GM12878 (cell line): ENCODE measurements at regions not wholly inside any gene's neighbourhood (a gene's known extent, or its start where the extent isn't known, plus 50 kb on each side); places are given as distances from the start of the nearest gene placed in this dataset.
A peak's percentile ranks its signal among the peaks of the same experiment; 100 is the strongest.

ENCODE experiments used
- BRCA1 ChIP-seq: IDR thresholded peaks from 2 replicates; pipeline ENCODE4 v1.6.1; 2011; ENCODE audit warnings: low read depth, low read length, improper control_type of control experiment
- EED ChIP-seq: sonication (generic); IDR thresholded peaks from 2 replicates; pipeline ENCODE4 v1.6.1; 2016; ENCODE audit warnings: antibody characterized with exemption, low read depth
- IRF4 ChIP-seq: IDR thresholded peaks from 2 replicates; pipeline ENCODE4 v1.6.1; 2011; ENCODE audit warnings: low read depth, low read length
- MYC ChIP-seq: IDR thresholded peaks from 2 replicates; pipeline ENCODE4 v1.6.1; 2011; ENCODE audit warnings: mild to moderate bottlenecking, low read length, moderate library complexity, inconsistent platforms; ENCODE audit not compliant: insufficient read depth, insufficient replicate concordance, insufficient read length, severe bottlenecking
- NR2C1 ChIP-seq: fragments of 450-650 bp; IDR thresholded peaks from 2 replicates; pipeline ENCODE4 v1.6.1; 2017; ENCODE audit warnings: antibody characterized with exemption, mild to moderate bottlenecking, moderate library complexity
- NRF1 ChIP-seq: conservative IDR thresholded peaks from 2 replicates; pipeline ENCODE4 v1.6.1; 2011; ENCODE audit warnings: mild to moderate bottlenecking, low read depth, low read length, improper control_type of control experiment
- POU2F2 ChIP-seq: IDR thresholded peaks from 3 replicates; pipeline ENCODE4 v1.6.1; 2011; ENCODE audit warnings: low read depth, mild to moderate bottlenecking, low read length, borderline replicate concordance
- RUNX3 ChIP-seq: IDR thresholded peaks from 2 replicates; pipeline ENCODE4 v1.6.1; 2012; ENCODE audit warnings: low read length, inconsistent platforms
- SIX5 ChIP-seq: IDR thresholded peaks from 2 replicates; pipeline ENCODE4 v1.6.1; 2011; ENCODE audit warnings: mild to moderate bottlenecking, low read depth, low read length, moderate library complexity; ENCODE audit not compliant: severe bottlenecking
- SMC3 ChIP-seq: IDR thresholded peaks from 2 replicates; pipeline ENCODE4 v1.6.1; 2011; ENCODE audit warnings: low read length, improper control_type of control experiment, borderline replicate concordance
- SP1 ChIP-seq: IDR thresholded peaks from one replicate; pipeline ENCODE4 v1.6.1; 2011; ENCODE audit warnings: low read depth, low read length
- SUZ12 ChIP-seq: fragments of 200-600 bp; sonication (generic); IDR thresholded peaks from one replicate; pipeline ENCODE4 v1.6.1; 2018; ENCODE audit warnings: antibody characterized with exemption, mild to moderate bottlenecking; ENCODE audit not compliant: unreplicated experiment
- TARDBP ChIP-seq: IDR thresholded peaks from 2 replicates; pipeline ENCODE4 v1.6.1; 2016; ENCODE audit warnings: borderline replicate concordance
- TCF7 ChIP-seq: IDR thresholded peaks from 2 replicates; pipeline ENCODE4 v1.6.1; 2014; ENCODE audit warnings: antibody characterized with exemption, borderline replicate concordance
- ZNF207 ChIP-seq: fragments of 450-650 bp; IDR thresholded peaks from 2 replicates; pipeline ENCODE4 v1.6.1; 2014; ENCODE audit warnings: antibody characterized with exemption, mild to moderate bottlenecking, borderline replicate concordance
- TF ChIP-seq, protein P1 (sequence below): IDR thresholded peaks from 2 replicates; pipeline ENCODE4 v1.6.1; 2012; ENCODE audit warnings: low read length, inconsistent platforms
- TF ChIP-seq, protein P2 (sequence below): fragments of 450-650 bp; IDR thresholded peaks from 2 replicates; pipeline ENCODE4 v1.6.1; 2017; ENCODE audit warnings: mild to moderate bottlenecking, moderate library complexity
- TF ChIP-seq, protein P3 (sequence below): fragments of 450-650 bp; IDR thresholded peaks from 2 replicates; pipeline ENCODE4 v1.6.1; 2017; ENCODE audit warnings: mild to moderate bottlenecking, moderate library complexity
- TF ChIP-seq, protein P4 (sequence below): fragments of 150-350 bp; IDR thresholded peaks from 2 replicates; pipeline ENCODE4 v1.6.1; 2014; ENCODE audit warnings: mild to moderate bottlenecking, low read depth, low read length

DNA sequence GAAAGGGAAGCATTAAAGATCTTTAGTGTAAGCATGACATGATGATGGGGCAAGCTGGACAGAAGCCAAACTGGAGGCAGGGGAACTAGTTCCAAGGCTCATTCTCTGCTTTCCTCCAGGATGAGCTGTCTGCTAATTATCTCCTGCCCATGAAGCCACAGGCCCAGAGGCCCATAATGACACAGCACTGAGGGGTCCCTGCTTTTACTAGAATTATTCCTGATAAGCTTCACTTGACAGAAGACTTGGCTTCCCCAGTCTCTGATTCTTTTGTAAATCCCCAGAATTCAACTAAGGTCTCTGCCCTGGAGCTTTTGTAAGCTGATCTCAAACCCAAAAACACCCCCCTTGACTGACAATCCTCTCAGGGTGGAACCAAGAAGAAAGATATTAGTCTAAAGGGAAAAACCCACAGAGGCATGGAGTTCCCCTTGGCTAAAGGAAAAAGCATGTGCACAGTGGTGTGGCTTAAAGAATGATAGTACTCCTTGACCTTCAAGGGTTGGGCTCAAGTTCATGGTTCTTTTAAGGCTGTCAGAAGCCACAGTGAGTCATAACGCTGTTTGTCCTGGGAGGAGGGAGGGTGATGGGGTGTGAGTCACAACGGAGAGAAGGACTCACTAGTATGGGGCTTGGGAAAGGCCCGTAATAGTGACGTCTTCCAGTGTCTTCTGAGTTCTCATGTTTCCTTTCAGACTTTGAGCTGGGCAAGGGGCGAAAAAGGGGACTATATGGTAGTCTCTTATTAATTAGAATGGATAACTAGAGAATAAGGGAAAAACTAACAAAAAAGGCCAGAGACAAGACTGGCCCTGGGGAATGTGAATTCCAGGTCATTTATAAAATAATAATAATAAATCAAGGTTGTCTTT is 146.0 kb upstream of the CPEB2 start (continued):
- TF ChIP-seq RUNX3 (peak; percentile 98), NR2C1 (0 out of 2 replicates have a peak, but pooled peaks have one; percentile 44), TCF7 (0 out of 2 replicates have a peak, but pooled peaks have one; percentile 30), SUZ12 (no peak), IRF4 (peak; percentile 98), ZNF207 (no peak), TARDBP (no peak), SMC3 (no peak), SIX5 (no peak), MYC (no peak), SP1 (peak; percentile 68), BRCA1 (no peak), NRF1 (no peak), EED (peak; percentile 99), POU2F2 (no peak; the same call in 2 of the 3 replicates)
- TF ChIP-seq, protein P1, sequence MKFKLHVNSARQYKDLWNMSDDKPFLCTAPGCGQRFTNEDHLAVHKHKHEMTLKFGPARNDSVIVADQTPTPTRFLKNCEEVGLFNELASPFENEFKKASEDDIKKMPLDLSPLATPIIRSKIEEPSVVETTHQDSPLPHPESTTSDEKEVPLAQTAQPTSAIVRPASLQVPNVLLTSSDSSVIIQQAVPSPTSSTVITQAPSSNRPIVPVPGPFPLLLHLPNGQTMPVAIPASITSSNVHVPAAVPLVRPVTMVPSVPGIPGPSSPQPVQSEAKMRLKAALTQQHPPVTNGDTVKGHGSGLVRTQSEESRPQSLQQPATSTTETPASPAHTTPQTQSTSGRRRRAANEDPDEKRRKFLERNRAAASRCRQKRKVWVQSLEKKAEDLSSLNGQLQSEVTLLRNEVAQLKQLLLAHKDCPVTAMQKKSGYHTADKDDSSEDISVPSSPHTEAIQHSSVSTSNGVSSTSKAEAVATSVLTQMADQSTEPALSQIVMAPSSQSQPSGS, result 0 out of 2 replicates have a peak, but pooled peaks have one; percentile 97
- TF ChIP-seq, protein P2, sequence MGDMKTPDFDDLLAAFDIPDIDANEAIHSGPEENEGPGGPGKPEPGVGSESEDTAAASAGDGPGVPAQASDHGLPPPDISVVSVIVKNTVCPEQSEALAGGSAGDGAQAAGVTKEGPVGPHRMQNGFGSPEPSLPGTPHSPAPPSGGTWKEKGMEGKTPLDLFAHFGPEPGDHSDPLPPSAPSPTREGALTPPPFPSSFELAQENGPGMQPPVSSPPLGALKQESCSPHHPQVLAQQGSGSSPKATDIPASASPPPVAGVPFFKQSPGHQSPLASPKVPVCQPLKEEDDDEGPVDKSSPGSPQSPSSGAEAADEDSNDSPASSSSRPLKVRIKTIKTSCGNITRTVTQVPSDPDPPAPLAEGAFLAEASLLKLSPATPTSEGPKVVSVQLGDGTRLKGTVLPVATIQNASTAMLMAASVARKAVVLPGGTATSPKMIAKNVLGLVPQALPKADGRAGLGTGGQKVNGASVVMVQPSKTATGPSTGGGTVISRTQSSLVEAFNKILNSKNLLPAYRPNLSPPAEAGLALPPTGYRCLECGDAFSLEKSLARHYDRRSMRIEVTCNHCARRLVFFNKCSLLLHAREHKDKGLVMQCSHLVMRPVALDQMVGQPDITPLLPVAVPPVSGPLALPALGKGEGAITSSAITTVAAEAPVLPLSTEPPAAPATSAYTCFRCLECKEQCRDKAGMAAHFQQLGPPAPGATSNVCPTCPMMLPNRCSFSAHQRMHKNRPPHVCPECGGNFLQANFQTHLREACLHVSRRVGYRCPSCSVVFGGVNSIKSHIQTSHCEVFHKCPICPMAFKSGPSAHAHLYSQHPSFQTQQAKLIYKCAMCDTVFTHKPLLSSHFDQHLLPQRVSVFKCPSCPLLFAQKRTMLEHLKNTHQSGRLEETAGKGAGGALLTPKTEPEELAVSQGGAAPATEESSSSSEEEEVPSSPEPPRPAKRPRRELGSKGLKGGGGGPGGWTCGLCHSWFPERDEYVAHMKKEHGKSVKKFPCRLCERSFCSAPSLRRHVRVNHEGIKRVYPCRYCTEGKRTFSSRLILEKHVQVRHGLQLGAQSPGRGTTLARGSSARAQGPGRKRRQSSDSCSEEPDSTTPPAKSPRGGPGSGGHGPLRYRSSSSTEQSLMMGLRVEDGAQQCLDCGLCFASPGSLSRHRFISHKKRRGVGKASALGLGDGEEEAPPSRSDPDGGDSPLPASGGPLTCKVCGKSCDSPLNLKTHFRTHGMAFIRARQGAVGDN, result peak; percentile 16; the same call in 1 of the 2 replicates
- TF ChIP-seq, protein P3, sequence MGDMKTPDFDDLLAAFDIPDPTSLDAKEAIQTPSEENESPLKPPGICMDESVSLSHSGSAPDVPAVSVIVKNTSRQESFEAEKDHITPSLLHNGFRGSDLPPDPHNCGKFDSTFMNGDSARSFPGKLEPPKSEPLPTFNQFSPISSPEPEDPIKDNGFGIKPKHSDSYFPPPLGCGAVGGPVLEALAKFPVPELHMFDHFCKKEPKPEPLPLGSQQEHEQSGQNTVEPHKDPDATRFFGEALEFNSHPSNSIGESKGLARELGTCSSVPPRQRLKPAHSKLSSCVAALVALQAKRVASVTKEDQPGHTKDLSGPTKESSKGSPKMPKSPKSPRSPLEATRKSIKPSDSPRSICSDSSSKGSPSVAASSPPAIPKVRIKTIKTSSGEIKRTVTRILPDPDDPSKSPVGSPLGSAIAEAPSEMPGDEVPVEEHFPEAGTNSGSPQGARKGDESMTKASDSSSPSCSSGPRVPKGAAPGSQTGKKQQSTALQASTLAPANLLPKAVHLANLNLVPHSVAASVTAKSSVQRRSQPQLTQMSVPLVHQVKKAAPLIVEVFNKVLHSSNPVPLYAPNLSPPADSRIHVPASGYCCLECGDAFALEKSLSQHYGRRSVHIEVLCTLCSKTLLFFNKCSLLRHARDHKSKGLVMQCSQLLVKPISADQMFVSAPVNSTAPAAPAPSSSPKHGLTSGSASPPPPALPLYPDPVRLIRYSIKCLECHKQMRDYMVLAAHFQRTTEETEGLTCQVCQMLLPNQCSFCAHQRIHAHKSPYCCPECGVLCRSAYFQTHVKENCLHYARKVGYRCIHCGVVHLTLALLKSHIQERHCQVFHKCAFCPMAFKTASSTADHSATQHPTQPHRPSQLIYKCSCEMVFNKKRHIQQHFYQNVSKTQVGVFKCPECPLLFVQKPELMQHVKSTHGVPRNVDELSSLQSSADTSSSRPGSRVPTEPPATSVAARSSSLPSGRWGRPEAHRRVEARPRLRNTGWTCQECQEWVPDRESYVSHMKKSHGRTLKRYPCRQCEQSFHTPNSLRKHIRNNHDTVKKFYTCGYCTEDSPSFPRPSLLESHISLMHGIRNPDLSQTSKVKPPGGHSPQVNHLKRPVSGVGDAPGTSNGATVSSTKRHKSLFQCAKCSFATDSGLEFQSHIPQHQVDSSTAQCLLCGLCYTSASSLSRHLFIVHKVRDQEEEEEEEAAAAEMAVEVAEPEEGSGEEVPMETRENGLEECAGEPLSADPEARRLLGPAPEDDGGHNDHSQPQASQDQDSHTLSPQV, result no peak
- TF ChIP-seq, protein P4, sequence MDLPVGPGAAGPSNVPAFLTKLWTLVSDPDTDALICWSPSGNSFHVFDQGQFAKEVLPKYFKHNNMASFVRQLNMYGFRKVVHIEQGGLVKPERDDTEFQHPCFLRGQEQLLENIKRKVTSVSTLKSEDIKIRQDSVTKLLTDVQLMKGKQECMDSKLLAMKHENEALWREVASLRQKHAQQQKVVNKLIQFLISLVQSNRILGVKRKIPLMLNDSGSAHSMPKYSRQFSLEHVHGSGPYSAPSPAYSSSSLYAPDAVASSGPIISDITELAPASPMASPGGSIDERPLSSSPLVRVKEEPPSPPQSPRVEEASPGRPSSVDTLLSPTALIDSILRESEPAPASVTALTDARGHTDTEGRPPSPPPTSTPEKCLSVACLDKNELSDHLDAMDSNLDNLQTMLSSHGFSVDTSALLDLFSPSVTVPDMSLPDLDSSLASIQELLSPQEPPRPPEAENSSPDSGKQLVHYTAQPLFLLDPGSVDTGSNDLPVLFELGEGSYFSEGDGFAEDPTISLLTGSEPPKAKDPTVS, result no peak
